HEK293 (cell line): ENCODE measurements at regions not wholly inside any gene's neighbourhood (a gene's known extent, or its start where the extent isn't known, plus 50 kb on each side); places are given as distances from the start of the nearest gene placed in this dataset.

ENCODE experiments used
- CTCF ChIA-PET: fragments of 350-600 bp; formaldehyde crosslinking; extraction: SDS; loops from one replicate; lab custom pipeline; 2021; ENCODE audit warnings: antibody characterized with exemption; lab: Yijun Ruan, JAX
- POLR2A ChIA-PET: fragments of 300-600 bp; formaldehyde crosslinking; extraction: SDS; loops from one replicate; lab custom pipeline; 2020; ENCODE audit warnings: antibody characterized with exemption, inconsistent platforms; lab: Yijun Ruan, JAX
- H3K27ac ChIP-seq: fragments of 200-500 bp; sonication (Bioruptor generic); 2 replicates; pipeline ENCODE4 v1.5.1; 2014; ENCODE audit warnings: low read depth, low read length, control low read depth, inconsistent platforms; ENCODE audit errors: extremely low read depth
- H3K36me3 ChIP-seq, 2 experiments: fragments of 200-500 bp in 1 of 2; sonication (Bioruptor generic) in 1 of 2; 1 replicate in 1 of 2; 2 replicates in 1 of 2; pipeline ENCODE4 v1.5.1; 2014 to 2017; ENCODE audit warnings: inconsistent platforms in 2 of 2, low read length in 2 of 2; ENCODE audit not compliant: control insufficient read depth in 2 of 2, insufficient read depth in 1 of 2
- H3K4me1 ChIP-seq: fragments of 200-500 bp; sonication (Bioruptor generic); 2 replicates; pipeline ENCODE4 v1.5.1; 2014; ENCODE audit warnings: mild to moderate bottlenecking, low read length, inconsistent platforms; ENCODE audit not compliant: control insufficient read depth, insufficient read depth
- H3K4me3 ChIP-seq: 2 replicates; pipeline ENCODE4 v1.5.1; 2011; ENCODE audit warnings: low read depth, mild to moderate bottlenecking, control low read depth, low read length, moderate library complexity
- H3K9me3 ChIP-seq: fragments of 200-500 bp; sonication (Bioruptor generic); 2 replicates; pipeline ENCODE4 v1.5.1; 2014; ENCODE audit warnings: low read depth, low read length, inconsistent platforms; ENCODE audit not compliant: control insufficient read depth, insufficient read depth
- EGR2 ChIP-seq: fragments of 450-650 bp; formaldehyde crosslinking; IDR thresholded peaks from 2 replicates; pipeline ENCODE4 v1.5.1; 2016; ENCODE audit warnings: low read depth, missing biosample characterization, missing genetic modification characterization
- PBX3 ChIP-seq: sonication (generic); formaldehyde crosslinking; IDR thresholded peaks from 2 replicates; pipeline ENCODE4 v1.8.1; 2022; ENCODE audit warnings: mild to moderate bottlenecking, moderate library complexity, missing genetic modification reagents
- PRDM2 ChIP-seq: fragments of 450-650 bp; formaldehyde crosslinking; IDR thresholded peaks from 2 replicates; pipeline ENCODE4 v1.5.1; 2016; ENCODE audit warnings: missing biosample characterization, missing genetic modification characterization, borderline replicate concordance
- RBAK ChIP-seq: fragments of 450-650 bp; formaldehyde crosslinking; IDR thresholded peaks from 2 replicates; pipeline ENCODE4 v1.5.1; 2016; ENCODE audit warnings: missing biosample characterization, missing genetic modification characterization
- WT1 ChIP-seq: fragments of 450-650 bp; formaldehyde crosslinking; IDR thresholded peaks from 2 replicates; pipeline ENCODE4 v1.5.1; 2016; ENCODE audit warnings: missing biosample characterization, missing genetic modification characterization
- ZBTB10 ChIP-seq: fragments of 450-650 bp; formaldehyde crosslinking; IDR thresholded peaks from 2 replicates; pipeline ENCODE4 v1.5.1; 2016; ENCODE audit warnings: missing biosample characterization, missing genetic modification characterization
- ZBTB21 ChIP-seq: fragments of 450-650 bp; formaldehyde crosslinking; IDR thresholded peaks from 2 replicates; pipeline ENCODE4 v1.5.1; 2017; ENCODE audit warnings: missing biosample characterization, missing genetic modification characterization
- ZBTB44 ChIP-seq: fragments of 450-650 bp; IDR thresholded peaks from 2 replicates; pipeline ENCODE4 v1.5.1; 2018; ENCODE audit warnings: missing biosample characterization, mild to moderate bottlenecking, missing genetic modification characterization
- ZBTB8A ChIP-seq: fragments of 450-650 bp; formaldehyde crosslinking; IDR thresholded peaks from 2 replicates; pipeline ENCODE4 v1.5.1; 2016; ENCODE audit warnings: missing biosample characterization, missing genetic modification characterization
- ZFP41 ChIP-seq: fragments of 450-650 bp; formaldehyde crosslinking; IDR thresholded peaks from 2 replicates; pipeline ENCODE4 v1.5.1; 2016; ENCODE audit warnings: missing biosample characterization, missing genetic modification characterization, borderline replicate concordance
- ZNF391 ChIP-seq: fragments of 450-650 bp; formaldehyde crosslinking; IDR thresholded peaks from 2 replicates; pipeline ENCODE4 v1.5.1; 2016; ENCODE audit warnings: low read depth, missing biosample characterization, missing genetic modification characterization, borderline replicate concordance
- ZNF423 ChIP-seq: fragments of 450-650 bp; formaldehyde crosslinking; IDR thresholded peaks from 2 replicates; pipeline ENCODE4 v1.5.1; 2016; ENCODE audit warnings: missing biosample characterization, missing genetic modification characterization
- ZNF433 ChIP-seq: fragments of 450-650 bp; formaldehyde crosslinking; IDR thresholded peaks from 2 replicates; pipeline ENCODE4 v1.5.1; 2016; ENCODE audit warnings: missing biosample characterization, missing genetic modification characterization, low read depth
- ZNF530 ChIP-seq: fragments of 450-650 bp; formaldehyde crosslinking; IDR thresholded peaks from 2 replicates; pipeline ENCODE4 v1.5.1; 2016; ENCODE audit warnings: low read depth, missing biosample characterization, missing genetic modification characterization
- ZNF558 ChIP-seq: fragments of 450-650 bp; formaldehyde crosslinking; IDR thresholded peaks from 2 replicates; pipeline ENCODE4 v1.5.1; 2016; ENCODE audit warnings: missing biosample characterization, missing genetic modification characterization
- ZNF837 ChIP-seq: fragments of 450-650 bp; formaldehyde crosslinking; IDR thresholded peaks from 2 replicates; pipeline ENCODE4 v1.5.1; 2016; ENCODE audit warnings: missing biosample characterization, missing genetic modification characterization
- ZSCAN23 ChIP-seq: fragments of 450-650 bp; formaldehyde crosslinking; IDR thresholded peaks from 2 replicates; pipeline ENCODE4 v1.5.1; 2016; ENCODE audit warnings: missing biosample characterization, missing genetic modification characterization
- ZSCAN4 ChIP-seq: fragments of 450-650 bp; formaldehyde crosslinking; IDR thresholded peaks from 2 replicates; pipeline ENCODE4 v1.5.1; 2017; ENCODE audit warnings: missing biosample characterization, missing genetic modification characterization
- ZSCAN5A ChIP-seq: fragments of 450-650 bp; formaldehyde crosslinking; IDR thresholded peaks from 2 replicates; pipeline ENCODE4 v1.5.1; 2016; ENCODE audit warnings: missing biosample characterization, missing genetic modification characterization

GRCh38 chr2:59903994-59904544 lies 649.4 kb downstream of the BCL11A start (continued):
- TF ChIP-seq ZNF391 (tag by site-specific recombination) (no peak), ZBTB21 (tag by site-specific recombination) (peak; percentile 66; the same call in 1 of the 2 replicates), ZNF433 (tag by site-specific recombination) (no peak), ZNF558 (no peak)

GRCh38 chr2:59900728-59901452 lies 652.6 kb downstream of the BCL11A start:
- POLR2A ChIA-PET, result no interaction called here
- H3K27ac ChIP-seq, result no peak overlapping the region

More at GRCh38 chr2:59900728-59901452, 652.6 kb downstream of the BCL11A start:
- no peaks in the 10 kb centered on the region for H3K9me3 ChIP-seq
- no peaks in the 10 kb centered on the region for H3K36me3 ChIP-seq
- CTCF ChIA-PET, result no interaction called here
- H3K4me3 ChIP-seq, result no peak overlapping the region
- H3K4me1 ChIP-seq, result no peaks in the 10 kb centered on the region; the same call in 1 of the 2 replicates
- TF ChIP-seq ZBTB44 (tag by site-specific recombination) (no peak), PBX3 (CRISPR knock-in tag) (no peak), ZNF530 (tag by site-specific recombination) (no peak), ZFP41 (tag by site-specific recombination) (no peak), ZNF391 (tag by site-specific recombination) (no peak), ZSCAN23 (tag by site-specific recombination) (no peak), ZBTB10 (tag by site-specific recombination) (no peak), ZSCAN5A (no peak), WT1 (no peak), ZNF837 (tag by site-specific recombination) (no peak), ZBTB8A (tag by site-specific recombination) (no peak), PRDM2 (no peak), EGR2 (tag by site-specific recombination) (no peak), ZSCAN4 (tag by site-specific recombination) (no peak), RBAK (tag by site-specific recombination) (no peak), ZNF423 (tag by site-specific recombination) (no peak)
